ENCODE measurements at regions not wholly inside any gene's neighbourhood (a gene's known extent, or its start where the extent isn't known, plus 50 kb on each side); places are given as distances from the start of the nearest gene placed in this dataset.
A peak's percentile ranks its signal among the peaks of the same experiment; 100 is the strongest.

GRCh38 chr4:134906404-134907023, 704.9 kb upstream of the PABPC4L start:
- H3K27ac ChIP-seq (ENCODE audit: low read depth, low read length), result no peak overlapping the region
- no peaks in the 10 kb centered on the region for H3K79me2 ChIP-seq (ENCODE audit: control insufficient read depth, insufficient read depth, low read length)
- no peak overlapping the region for H2BK15ac ChIP-seq (replicated peaks; ENCODE audit: low read depth)
- no peak overlapping the region for H3K4me3 ChIP-seq (ENCODE audit: low read length)
- H3K36me3 ChIP-seq (ENCODE audit: control insufficient read depth, insufficient read depth, low read length), result no peaks in the 10 kb centered on the region
- no CpG with 5 or more reads among the region's 2 CpGs for WGBS (ENCODE audit: extremely low coverage, insufficient coverage, low lambda C conversion rate)
- no peak overlapping the region for H3K18ac ChIP-seq (ENCODE audit: low read length)
- no peak overlapping the region for H3K23ac ChIP-seq (ENCODE audit: low read length)
- H3K9ac ChIP-seq (ENCODE audit: low read length), result no peak overlapping the region
- no peak overlapping the region for H3K4ac ChIP-seq (ENCODE audit: low read depth, low read length)
- no peak overlapping the region for H3K4me2 ChIP-seq (ENCODE audit: low read length)
- DNase-seq, result peak; percentile 62
- no peak overlapping the region for H3K56ac ChIP-seq (ENCODE audit: low read length)
- no peak overlapping the region for H2BK120ac ChIP-seq (ENCODE audit: low read depth, low read length)
- no peak overlapping the region for H4K8ac ChIP-seq (ENCODE audit: low read depth, low read length)
- no peaks in the 10 kb centered on the region for H3K79me1 ChIP-seq (ENCODE audit: low read length)
- H2BK5ac ChIP-seq (ENCODE audit: low read length), result no peak overlapping the region
- H3K4me1 ChIP-seq (ENCODE audit: control insufficient read depth, low read depth, low read length), result no peaks in the 10 kb centered on the region
- no peak overlapping the region for H4K5ac ChIP-seq (ENCODE audit: low read length)
- H2AK5ac ChIP-seq (ENCODE audit: low read length), result no peak overlapping the region
- no peaks in the 10 kb centered on the region for H3K27me3 ChIP-seq (ENCODE audit: insufficient read depth, low read length, poor library complexity)

- Histone ChIP-seq H3K4ac (ENCODE audit: low read depth, low read length) (no peak overlapping the region), H3K36me3 (ENCODE audit: control insufficient read depth, insufficient read depth, low read length) (no peaks in the 10 kb centered on the region), H2BK15ac (replicated peaks; ENCODE audit: low read depth) (no peak overlapping the region), H2BK5ac (ENCODE audit: low read length) (no peak overlapping the region), H3K4me3 (ENCODE audit: low read length) (no peak overlapping the region), H3K18ac (ENCODE audit: low read length) (no peak overlapping the region), H4K5ac (ENCODE audit: low read length) (no peak overlapping the region), H3K4me1 (ENCODE audit: control insufficient read depth, low read depth, low read length) (no peaks in the 10 kb centered on the region), H4K8ac (ENCODE audit: low read depth, low read length) (no peak overlapping the region), H2BK120ac (ENCODE audit: low read depth, low read length) (no peak overlapping the region), H3K79me2 (ENCODE audit: control insufficient read depth, insufficient read depth, low read length) (no peaks in the 10 kb centered on the region), H3K27me3 (ENCODE audit: insufficient read depth, low read length, poor library complexity) (no peaks in the 10 kb centered on the region), H3K9ac (ENCODE audit: low read length) (no peak overlapping the region), H3K23ac (ENCODE audit: low read length) (no peak overlapping the region), H3K4me2 (ENCODE audit: low read length) (no peak overlapping the region), H3K27ac (ENCODE audit: low read depth, low read length) (no peak overlapping the region), H2AK5ac (ENCODE audit: low read length) (no peak overlapping the region), H3K56ac (ENCODE audit: low read length) (no peak overlapping the region), H3K79me1 (ENCODE audit: low read length) (no peaks in the 10 kb centered on the region)
- no CpG with 5 or more reads among the region's 1 CpG for WGBS (ENCODE audit: extremely low coverage, insufficient coverage, low lambda C conversion rate)
- peak; percentile 11 for DNase-seq
Measured at GRCh38 chr4:134905061-134905460, 703.5 kb upstream of the PABPC4L start.

GRCh38 chr4:134888156-134888555, 686.6 kb upstream of the PABPC4L start:
- Histone ChIP-seq H3K56ac (ENCODE audit: low read length) (no peak overlapping the region), H3K27ac (ENCODE audit: low read depth, low read length) (no peak overlapping the region), H3K27me3 (ENCODE audit: insufficient read depth, low read length, poor library complexity) (no peaks in the 10 kb centered on the region), H3K79me2 (ENCODE audit: control insufficient read depth, insufficient read depth, low read length) (no peaks in the 10 kb centered on the region), H3K4me3 (ENCODE audit: low read length) (no peak overlapping the region), H3K23ac (ENCODE audit: low read length) (no peak overlapping the region), H4K5ac (ENCODE audit: low read length) (no peak overlapping the region), H3K4me2 (ENCODE audit: low read length) (no peak overlapping the region), H2BK5ac (ENCODE audit: low read length) (no peak overlapping the region), H3K4ac (ENCODE audit: low read depth, low read length) (no peak overlapping the region), H2BK120ac (ENCODE audit: low read depth, low read length) (no peak overlapping the region), H3K4me1 (ENCODE audit: control insufficient read depth, low read depth, low read length) (no peaks in the 10 kb centered on the region), H3K36me3 (ENCODE audit: control insufficient read depth, insufficient read depth, low read length) (no peaks in the 10 kb centered on the region), H3K79me1 (ENCODE audit: low read length) (no peaks in the 10 kb centered on the region), H2AK5ac (ENCODE audit: low read length) (no peak overlapping the region), H3K9ac (ENCODE audit: low read length) (no peak overlapping the region), H4K8ac (ENCODE audit: low read depth, low read length) (no peak overlapping the region), H2BK15ac (replicated peaks; ENCODE audit: low read depth) (no peak overlapping the region), H3K18ac (ENCODE audit: low read length) (no peak overlapping the region)
- no peak for DNase-seq
- no CpG with 5 or more reads among the region's 2 CpGs for WGBS (ENCODE audit: extremely low coverage, insufficient coverage, low lambda C conversion rate)

GRCh38 chr4:134885436-134885835, 683.8 kb upstream of the PABPC4L start:
- H3K18ac ChIP-seq (ENCODE audit: low read length), result no peak overlapping the region
- no peak overlapping the region for H3K4me2 ChIP-seq (ENCODE audit: low read length)
- DNase-seq, result no peak
- no peak overlapping the region for H2BK120ac ChIP-seq (ENCODE audit: low read depth, low read length)
- no peaks in the 10 kb centered on the region for H3K27me3 ChIP-seq (ENCODE audit: insufficient read depth, low read length, poor library complexity)
- H3K36me3 ChIP-seq (ENCODE audit: control insufficient read depth, insufficient read depth, low read length), result no peaks in the 10 kb centered on the region
- H3K27ac ChIP-seq (ENCODE audit: low read depth, low read length), result no peak overlapping the region
- H3K4me3 ChIP-seq (ENCODE audit: low read length), result no peak overlapping the region
- H2BK5ac ChIP-seq (ENCODE audit: low read length), result no peak overlapping the region
- H3K4me1 ChIP-seq (ENCODE audit: control insufficient read depth, low read depth, low read length), result no peaks in the 10 kb centered on the region
- H3K79me2 ChIP-seq (ENCODE audit: control insufficient read depth, insufficient read depth, low read length), result no peaks in the 10 kb centered on the region
- no peak overlapping the region for H3K4ac ChIP-seq (ENCODE audit: low read depth, low read length)
- no peak overlapping the region for H4K5ac ChIP-seq (ENCODE audit: low read length)
- H3K23ac ChIP-seq (ENCODE audit: low read length), result no peak overlapping the region
- no CpG with 5 or more reads among the region's 2 CpGs for WGBS (ENCODE audit: extremely low coverage, insufficient coverage, low lambda C conversion rate)
- no peak overlapping the region for H4K8ac ChIP-seq (ENCODE audit: low read depth, low read length)
- no peaks in the 10 kb centered on the region for H3K79me1 ChIP-seq (ENCODE audit: low read length)
- H2BK15ac ChIP-seq (replicated peaks; ENCODE audit: low read depth), result no peak overlapping the region
- no peak overlapping the region for H2AK5ac ChIP-seq (ENCODE audit: low read length)
- no peak overlapping the region for H3K56ac ChIP-seq (ENCODE audit: low read length)
- H3K9ac ChIP-seq (ENCODE audit: low read length), result no peak overlapping the region

- no peak overlapping the region for H3K18ac ChIP-seq (ENCODE audit: low read length)
- H3K27me3 ChIP-seq (ENCODE audit: insufficient read depth, low read length, poor library complexity), result no peaks in the 10 kb centered on the region
- no peak overlapping the region for H4K8ac ChIP-seq (ENCODE audit: low read depth, low read length)
- H2BK15ac ChIP-seq (replicated peaks; ENCODE audit: low read depth), result no peak overlapping the region
- no peaks in the 10 kb centered on the region for H3K4me1 ChIP-seq (ENCODE audit: control insufficient read depth, low read depth, low read length)
- H3K4me3 ChIP-seq (ENCODE audit: low read length), result no peak overlapping the region
- H4K5ac ChIP-seq (ENCODE audit: low read length), result no peak overlapping the region
- H2BK5ac ChIP-seq (ENCODE audit: low read length), result no peak overlapping the region
- H3K36me3 ChIP-seq (ENCODE audit: control insufficient read depth, insufficient read depth, low read length), result no peaks in the 10 kb centered on the region
- no peak overlapping the region for H2AK5ac ChIP-seq (ENCODE audit: low read length)
- H3K56ac ChIP-seq (ENCODE audit: low read length), result no peak overlapping the region
- no peak overlapping the region for H3K9ac ChIP-seq (ENCODE audit: low read length)
- DNase-seq, result no peak
- no CpG with 5 or more reads among the region's 1 CpG for WGBS (ENCODE audit: extremely low coverage, insufficient coverage, low lambda C conversion rate)
- no peaks in the 10 kb centered on the region for H3K79me2 ChIP-seq (ENCODE audit: control insufficient read depth, insufficient read depth, low read length)
- H3K27ac ChIP-seq (ENCODE audit: low read depth, low read length), result no peak overlapping the region
- no peak overlapping the region for H3K4me2 ChIP-seq (ENCODE audit: low read length)
- H3K79me1 ChIP-seq (ENCODE audit: low read length), result no peaks in the 10 kb centered on the region
- H3K23ac ChIP-seq (ENCODE audit: low read length), result no peak overlapping the region
- H3K4ac ChIP-seq (ENCODE audit: low read depth, low read length), result no peak overlapping the region
- no peak overlapping the region for H2BK120ac ChIP-seq (ENCODE audit: low read depth, low read length)
Measured at GRCh38 chr4:134883831-134884449, 682.4 kb upstream of the PABPC4L start.

GRCh38 chr4:134879019-134879418, 677.4 kb upstream of the PABPC4L start:
- Histone ChIP-seq H3K36me3 (ENCODE audit: control insufficient read depth, insufficient read depth, low read length) (no peaks in the 10 kb centered on the region), H3K4me2 (ENCODE audit: low read length) (no peak overlapping the region), H3K4me1 (ENCODE audit: control insufficient read depth, low read depth, low read length) (no peaks in the 10 kb centered on the region), H3K18ac (ENCODE audit: low read length) (no peak overlapping the region), H2BK15ac (replicated peaks; ENCODE audit: low read depth) (no peak overlapping the region), H2BK120ac (ENCODE audit: low read depth, low read length) (no peak overlapping the region), H2BK5ac (ENCODE audit: low read length) (no peak overlapping the region), H3K23ac (ENCODE audit: low read length) (no peak overlapping the region), H3K27me3 (ENCODE audit: insufficient read depth, low read length, poor library complexity) (no peaks in the 10 kb centered on the region), H3K27ac (ENCODE audit: low read depth, low read length) (no peak overlapping the region), H3K79me2 (ENCODE audit: control insufficient read depth, insufficient read depth, low read length) (no peaks in the 10 kb centered on the region), H2AK5ac (ENCODE audit: low read length) (no peak overlapping the region), H3K4ac (ENCODE audit: low read depth, low read length) (no peak overlapping the region), H4K8ac (ENCODE audit: low read depth, low read length) (no peak overlapping the region), H3K56ac (ENCODE audit: low read length) (no peak overlapping the region), H3K4me3 (ENCODE audit: low read length) (no peak overlapping the region), H3K79me1 (ENCODE audit: low read length) (no peaks in the 10 kb centered on the region), H4K5ac (ENCODE audit: low read length) (no peak overlapping the region), H3K9ac (ENCODE audit: low read length) (no peak overlapping the region)
- no peak for DNase-seq
- WGBS (ENCODE audit: extremely low coverage, insufficient coverage, low lambda C conversion rate), result no CpG with 5 or more reads among the region's 1 CpG
